GM19023 (cell line): ENCODE measurements at regions not wholly inside any gene's neighbourhood (a gene's known extent, or its start where the extent isn't known, plus 50 kb on each side); places are given as distances from the start of the nearest gene placed in this dataset.
A peak's percentile ranks its signal among the peaks of the same experiment; 100 is the strongest.

ENCODE experiments used
- ATAC-seq: cut with Tn5 transposase; IDR thresholded peaks from one replicate; pipeline ENCODE4 v1.9.1; 2021; ENCODE audit warnings: mild to moderate bottlenecking, moderate library complexity; ENCODE audit not compliant: unreplicated experiment

DNA sequence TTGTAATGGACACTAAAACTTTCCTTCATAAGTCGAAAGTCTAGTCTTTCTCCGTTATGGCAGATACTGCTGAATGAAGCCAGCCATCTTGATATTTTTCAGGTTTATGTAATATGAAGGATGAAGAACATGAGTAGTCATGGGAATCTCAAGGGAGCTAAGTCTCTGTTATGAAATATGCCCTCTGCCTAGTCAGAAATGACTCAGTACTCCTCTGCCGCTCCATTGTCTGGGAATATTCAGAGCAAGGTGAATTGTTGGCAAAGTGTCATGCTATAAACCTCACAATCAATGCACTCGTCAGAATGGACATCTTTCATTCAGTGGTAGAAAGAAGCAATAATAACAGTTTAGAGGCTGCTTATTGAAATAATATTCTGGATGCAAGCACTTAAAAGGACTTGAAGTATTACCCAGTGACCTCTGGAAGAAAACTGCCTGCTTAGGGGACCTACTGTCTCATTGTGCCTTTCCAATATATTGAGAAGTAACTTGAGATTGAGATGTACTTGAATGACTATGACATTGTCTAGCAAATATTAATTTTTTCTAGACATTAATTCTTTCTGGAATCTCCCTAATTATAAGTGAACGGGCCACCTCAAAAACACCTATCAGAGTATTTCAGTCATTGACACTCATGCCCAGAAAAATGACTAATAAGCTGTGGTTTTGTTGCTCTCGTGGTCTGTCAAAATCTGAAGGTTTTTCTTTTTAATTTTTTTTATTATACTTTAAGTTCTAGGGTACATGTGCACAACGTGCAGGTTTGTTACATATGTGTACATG lies 1011.5 kb upstream of the ACO1 start:
- no peak for ATAC-seq

DNA sequence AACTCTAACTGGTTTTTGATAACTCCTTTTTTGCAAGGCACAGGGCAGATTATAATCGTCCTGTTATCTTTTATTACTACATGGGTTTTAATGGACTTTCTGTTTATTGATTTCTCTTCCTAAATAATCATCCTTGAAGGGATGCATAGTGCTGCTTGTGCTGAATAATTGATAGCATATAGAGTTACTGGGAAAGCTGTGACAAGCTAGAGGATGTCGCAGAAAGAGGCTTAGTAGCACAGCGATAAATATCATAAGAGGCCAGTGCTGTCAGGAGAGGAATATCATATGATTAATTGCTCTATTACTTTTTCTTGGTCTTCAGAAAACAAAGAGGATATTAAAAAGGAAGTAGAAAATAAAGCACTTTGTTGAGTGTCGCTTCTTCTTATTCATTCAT lies 1007.1 kb upstream of the ACO1 start:
- no peak for ATAC-seq

- no peak for ATAC-seq
Observed at GRCh38 chr9:31388660-31389059, 995.8 kb upstream of the ACO1 start.

- ATAC-seq = no peak
Observed at GRCh38 chr9:31389075-31389474, 995.4 kb upstream of the ACO1 start.

GRCh38 chr9:31390403-31391025 lies 993.9 kb upstream of the ACO1 start:
- ATAC-seq = peak; percentile 72

- no peak for ATAC-seq
Observed at GRCh38 chr9:31393240-31393639, 991.2 kb upstream of the ACO1 start.

DNA sequence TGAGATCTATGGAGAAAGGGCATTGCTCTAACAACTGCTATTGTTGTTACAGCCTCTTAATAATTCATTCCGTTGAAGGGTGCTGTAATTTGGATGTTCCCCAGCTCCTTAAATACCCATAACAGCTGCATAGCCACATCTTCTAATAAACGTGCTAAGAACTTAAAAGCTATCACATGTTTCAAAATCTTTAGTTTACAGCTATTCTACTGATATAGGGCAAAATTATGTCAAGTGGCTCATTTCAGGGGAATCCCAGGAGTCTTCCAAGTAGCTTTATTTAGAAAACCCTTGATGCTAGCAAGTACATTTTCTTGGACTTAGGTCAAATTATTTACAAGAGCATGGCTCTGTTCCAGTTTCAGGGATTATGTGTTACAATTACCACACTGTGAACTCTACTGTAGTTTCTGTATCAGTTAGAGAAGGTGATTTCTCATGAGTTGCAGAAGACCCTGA lies 990.4 kb upstream of the ACO1 start:
- ATAC-seq = no peak

GRCh38 chr9:31412081-31412480 lies 972.4 kb upstream of the ACO1 start:
- no peak for ATAC-seq

DNA sequence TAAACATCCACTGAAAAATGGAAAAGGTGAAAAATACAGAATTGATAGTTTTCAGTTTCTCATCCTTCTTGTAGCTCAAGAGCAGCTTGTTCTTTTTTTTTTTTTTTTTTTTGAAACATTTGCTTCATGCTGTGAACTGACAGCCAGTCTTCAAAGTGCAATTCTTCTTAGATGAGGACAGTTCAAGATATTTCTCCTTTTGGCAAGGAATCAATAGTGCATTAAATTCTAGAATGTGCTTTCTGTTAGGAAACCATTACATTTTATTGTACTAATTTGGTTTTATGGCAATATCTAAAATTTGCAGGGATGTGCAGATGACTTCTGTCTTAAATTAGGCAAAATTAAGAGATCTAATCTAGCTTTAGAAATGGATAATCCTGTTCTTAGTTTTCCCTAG lies 969.3 kb upstream of the ACO1 start:
- ATAC-seq = no peak

- ATAC-seq = no peak
Observed at GRCh38 chr9:31418419-31418818, 966.0 kb upstream of the ACO1 start.

- ATAC-seq = peak; percentile 70
Observed at GRCh38 chr9:31443630-31444457, 940.6 kb upstream of the ACO1 start.

DNA sequence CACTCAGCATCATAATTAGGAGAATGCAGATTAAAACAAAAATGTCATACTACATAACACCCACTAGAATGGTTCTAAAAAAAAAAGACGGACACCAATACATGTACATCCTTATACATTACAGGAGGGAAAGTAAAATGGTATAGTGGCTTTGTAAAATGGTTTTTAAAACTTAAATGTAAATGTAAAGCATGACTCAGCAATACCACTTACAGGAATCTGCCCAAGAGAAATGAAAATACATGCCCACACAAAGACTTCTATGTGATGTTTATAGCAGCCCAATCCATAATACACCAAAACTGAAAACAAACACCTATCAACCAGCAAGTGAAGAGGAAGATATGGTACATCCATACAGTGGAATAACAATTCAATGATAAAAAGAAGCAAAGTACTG lies 939.1 kb upstream of the ACO1 start:
- no peak for ATAC-seq

DNA sequence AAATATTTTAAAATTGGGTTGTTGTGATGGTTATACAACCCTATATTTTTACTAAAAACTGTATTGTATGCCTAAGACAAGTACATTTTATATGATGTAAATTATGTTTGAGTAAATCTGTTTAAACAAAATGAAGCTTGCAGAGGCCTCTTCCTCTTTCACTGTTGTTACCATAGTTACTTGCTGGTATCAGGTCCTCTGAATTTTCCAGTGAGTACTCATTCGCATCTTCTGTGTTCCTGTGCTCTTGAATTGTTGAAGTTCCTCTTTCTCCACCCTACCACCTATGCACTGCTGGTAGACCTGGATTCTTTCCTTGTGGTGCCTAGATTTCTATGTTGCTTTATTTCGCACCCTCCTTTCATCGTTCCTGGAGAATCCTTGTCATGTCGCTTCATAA lies 938.5 kb upstream of the ACO1 start:
- peak; percentile 61 for ATAC-seq

DNA sequence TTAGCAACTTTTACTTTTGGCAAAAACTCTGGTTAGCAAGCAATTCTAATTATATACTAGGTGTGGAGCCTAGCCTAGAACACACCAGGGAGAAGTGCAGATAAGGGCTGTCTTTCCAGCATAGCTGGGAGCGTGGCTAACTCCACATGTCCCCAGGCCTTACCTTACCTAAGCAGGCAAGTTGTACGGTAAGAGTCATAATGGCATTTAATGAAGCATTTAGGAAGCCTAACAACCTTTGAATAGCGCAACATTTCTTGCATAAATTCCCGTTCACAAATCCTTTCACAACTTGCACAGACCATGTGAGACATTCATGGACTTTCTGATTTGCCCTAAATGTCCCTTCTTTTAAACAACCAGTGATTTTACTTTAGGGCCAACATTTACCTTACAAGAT lies 917.4 kb upstream of the ACO1 start:
- no peak for ATAC-seq

DNA sequence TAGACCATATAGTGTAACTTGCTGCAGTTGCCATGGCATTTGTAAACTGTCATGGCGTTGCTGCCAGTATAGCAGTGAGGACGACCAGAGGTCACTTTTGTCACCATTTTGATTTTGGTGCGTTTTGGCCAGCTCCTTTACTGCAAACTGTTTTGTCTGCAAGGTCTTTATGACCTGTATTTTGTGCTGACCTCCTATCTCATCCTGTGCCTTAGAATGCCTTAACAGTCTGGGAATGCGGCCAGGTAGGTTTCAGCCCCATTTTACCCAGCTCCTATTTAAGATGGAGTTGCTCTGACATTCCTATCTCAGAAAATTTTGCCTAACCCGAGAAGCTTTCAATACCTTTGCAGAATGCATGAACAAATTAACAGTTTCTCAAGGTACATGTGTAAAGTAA lies 914.4 kb upstream of the ACO1 start:
- no peak for ATAC-seq

- ATAC-seq = no peak
Observed at GRCh38 chr9:31471010-31471409, 913.4 kb upstream of the ACO1 start.

DNA sequence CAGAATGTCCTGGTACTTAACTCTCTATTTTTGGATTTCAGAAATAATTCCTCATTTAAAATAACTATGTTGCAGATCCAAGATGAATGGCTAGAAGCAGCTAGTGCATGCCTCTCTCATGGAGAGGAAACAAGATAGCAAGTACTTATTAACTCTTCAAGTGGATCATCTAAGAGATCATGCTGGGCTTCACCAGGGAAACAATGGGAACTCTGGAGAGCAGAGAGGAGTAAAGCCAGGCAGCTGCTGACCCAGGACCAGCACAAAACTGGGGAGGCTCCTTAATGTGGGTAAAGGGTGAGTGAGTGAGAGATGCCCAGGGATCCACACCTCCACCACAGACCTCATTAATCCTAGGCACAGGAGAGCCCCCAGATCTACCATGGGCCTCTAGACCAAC lies 897.8 kb upstream of the ACO1 start:
- no peak for ATAC-seq

- no peak for ATAC-seq
Observed at GRCh38 chr9:31490551-31491106, 893.8 kb upstream of the ACO1 start.

GRCh38 chr9:31492229-31492628 lies 892.2 kb upstream of the ACO1 start:
- ATAC-seq = no peak

DNA sequence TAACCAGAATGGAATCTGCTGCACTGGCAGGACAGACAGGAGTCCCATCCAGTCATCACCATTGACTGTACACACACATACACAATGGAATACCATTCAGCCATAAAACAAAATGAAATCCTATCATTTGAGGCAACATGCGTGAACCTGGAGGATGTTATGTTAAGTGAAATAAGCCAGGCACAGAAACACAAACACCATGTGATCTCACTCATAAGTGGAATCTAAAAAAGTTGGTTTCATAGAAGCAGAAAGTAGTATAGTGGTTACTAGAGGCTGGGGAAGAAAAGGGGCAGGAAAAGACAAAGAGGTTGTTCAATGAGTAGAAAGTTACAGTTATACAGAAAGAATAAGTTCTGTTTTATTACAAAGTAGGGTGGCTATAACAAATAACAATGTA lies 884.0 kb upstream of the ACO1 start:
- ATAC-seq = no peak

DNA sequence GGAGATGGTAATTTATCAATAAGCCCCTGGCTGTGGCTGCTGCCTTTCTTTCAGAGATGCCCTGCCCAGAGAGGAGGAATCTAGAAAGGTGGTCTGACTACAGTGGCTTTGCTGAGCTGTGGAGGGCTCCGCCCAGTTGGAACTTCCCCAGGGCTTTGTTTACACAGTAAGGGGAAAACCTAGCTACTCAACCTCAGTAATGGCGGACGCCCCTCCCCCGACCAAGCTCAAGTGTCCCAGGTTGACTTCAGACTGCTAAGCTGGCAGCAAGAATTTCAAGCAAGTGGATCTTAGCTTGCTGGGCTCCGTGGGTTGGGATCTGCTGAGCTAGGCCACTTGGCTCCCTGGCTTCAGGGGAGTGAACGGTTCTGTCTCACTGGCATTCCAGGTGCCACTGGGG lies 865.4 kb upstream of the ACO1 start:
- peak; percentile 81 for ATAC-seq
